ENCODE measurements at regions not wholly inside any gene's neighbourhood (a gene's known extent, or its start where the extent isn't known, plus 50 kb on each side); places are given as distances from the start of the nearest gene placed in this dataset.

- TF ChIP-seq HOXB5 (CRISPR knock-in tag; IDR thresholded peaks at IDR 0.05) (no peak), CTCF (IDR thresholded peaks at IDR 0.05) (no peak), EP300 (IDR thresholded peaks at IDR 0.05) (no peak)
These were observed 84.4 kb downstream of the KIF4B start for GRCh38 chr5:155097995-155098394.

All from A549 (cell line).